Loucy (cell line): ENCODE measurements at regions not wholly inside any gene's neighbourhood (a gene's known extent, or its start where the extent isn't known, plus 50 kb on each side); places are given as distances from the start of the nearest gene placed in this dataset.

ENCODE experiments used
- EZH2phosphoT487 ChIP-seq: fragments of 200-600 bp; IDR thresholded peaks from 2 replicates; pipeline ENCODE4 v1.6.1; 2018; ENCODE audit warnings: antibody characterized with exemption, mild to moderate bottlenecking, moderate library complexity, borderline replicate concordance
- TF ChIP-seq, protein P1 (sequence below): fragments of 200-600 bp; sonication (generic); conservative IDR thresholded peaks from 2 replicates; pipeline ENCODE4 v1.5.1; 2014; ENCODE audit warnings: mild to moderate bottlenecking, antibody characterized with exemption, low read length

DNA sequence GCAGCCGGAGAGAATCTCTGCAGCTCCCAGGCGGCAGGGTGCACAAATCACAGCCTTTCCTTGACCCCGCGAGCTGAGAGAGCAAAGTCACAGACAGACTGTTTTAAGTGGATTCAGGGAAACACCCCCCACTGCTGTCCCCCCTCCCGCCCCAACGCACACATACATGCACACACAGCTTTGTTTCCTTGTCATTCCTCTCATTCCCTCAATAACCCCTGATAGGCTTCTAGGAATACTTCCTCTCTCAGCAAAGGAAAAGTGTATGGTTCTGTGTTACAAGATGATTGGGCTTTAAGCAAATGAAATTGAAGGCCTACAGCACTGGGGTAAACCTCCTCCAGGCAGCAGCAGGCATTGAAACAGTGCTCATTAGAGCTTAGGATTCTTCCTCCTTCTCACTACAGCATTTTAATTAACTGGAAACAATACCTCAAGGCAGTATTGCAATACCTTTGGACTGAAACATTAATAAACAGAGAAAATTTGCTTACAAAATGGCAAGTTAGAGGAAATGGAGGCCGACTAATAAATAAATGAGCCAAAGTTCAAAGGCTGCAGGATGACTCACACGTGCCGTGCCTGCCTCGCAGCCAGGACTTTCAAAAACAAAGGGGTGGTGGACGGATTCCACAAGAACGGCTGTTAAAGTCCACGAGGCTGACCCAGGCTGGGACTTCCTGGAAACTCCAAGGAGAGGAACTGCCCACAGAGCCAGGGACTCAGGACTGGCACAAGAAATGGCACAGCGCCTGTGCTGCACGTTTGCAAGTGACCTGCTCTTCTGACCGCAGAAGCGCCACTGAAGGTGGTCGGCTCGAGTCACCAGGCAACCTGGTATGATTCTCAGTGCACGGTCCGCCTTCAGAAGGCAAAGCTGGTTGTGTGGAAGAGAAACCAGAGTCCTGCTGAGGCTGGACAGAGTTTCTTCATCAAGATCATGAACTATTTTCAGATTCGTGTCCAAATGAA is 236.2 kb downstream of the SYK start:
- TF ChIP-seq, protein P1, sequence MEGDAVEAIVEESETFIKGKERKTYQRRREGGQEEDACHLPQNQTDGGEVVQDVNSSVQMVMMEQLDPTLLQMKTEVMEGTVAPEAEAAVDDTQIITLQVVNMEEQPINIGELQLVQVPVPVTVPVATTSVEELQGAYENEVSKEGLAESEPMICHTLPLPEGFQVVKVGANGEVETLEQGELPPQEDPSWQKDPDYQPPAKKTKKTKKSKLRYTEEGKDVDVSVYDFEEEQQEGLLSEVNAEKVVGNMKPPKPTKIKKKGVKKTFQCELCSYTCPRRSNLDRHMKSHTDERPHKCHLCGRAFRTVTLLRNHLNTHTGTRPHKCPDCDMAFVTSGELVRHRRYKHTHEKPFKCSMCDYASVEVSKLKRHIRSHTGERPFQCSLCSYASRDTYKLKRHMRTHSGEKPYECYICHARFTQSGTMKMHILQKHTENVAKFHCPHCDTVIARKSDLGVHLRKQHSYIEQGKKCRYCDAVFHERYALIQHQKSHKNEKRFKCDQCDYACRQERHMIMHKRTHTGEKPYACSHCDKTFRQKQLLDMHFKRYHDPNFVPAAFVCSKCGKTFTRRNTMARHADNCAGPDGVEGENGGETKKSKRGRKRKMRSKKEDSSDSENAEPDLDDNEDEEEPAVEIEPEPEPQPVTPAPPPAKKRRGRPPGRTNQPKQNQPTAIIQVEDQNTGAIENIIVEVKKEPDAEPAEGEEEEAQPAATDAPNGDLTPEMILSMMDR: no peak
- TF ChIP-seq EZH2phosphoT487: no peak
